Trophoblast cell (in vitro differentiated cells and primary cell): ENCODE measurements at regions not wholly inside any gene's neighbourhood (a gene's known extent, or its start where the extent isn't known, plus 50 kb on each side); places are given as distances from the start of the nearest gene placed in this dataset.

Experiments
- DNase-seq, 2 donors: peaks; one replicate each; pipeline ENCODE4 v3.0.0-alpha.2; 2016
- H2AFZ ChIP-seq: 2 replicates; pipeline ENCODE4 v1.6.1; 2013; ENCODE audit warnings: low read length, moderate library complexity, mild to moderate bottlenecking; ENCODE audit not compliant: insufficient read depth, poor library complexity
- H2AK5ac ChIP-seq: 2 replicates; pipeline ENCODE4 v1.6.1; 2013; ENCODE audit warnings: mild to moderate bottlenecking, low read length
- H2BK120ac ChIP-seq: 2 replicates; pipeline ENCODE4 v1.6.1; 2013; ENCODE audit warnings: low read length, mild to moderate bottlenecking, moderate library complexity; ENCODE audit not compliant: insufficient read depth, poor library complexity
- H2BK12ac ChIP-seq: 2 replicates; pipeline ENCODE4 v1.6.1; 2013; ENCODE audit warnings: mild to moderate bottlenecking, low read length, moderate library complexity
- H2BK5ac ChIP-seq: 2 replicates; pipeline ENCODE4 v1.6.1; 2013; ENCODE audit warnings: low read length, low read depth, moderate library complexity, mild to moderate bottlenecking; ENCODE audit not compliant: poor library complexity
- H3K14ac ChIP-seq: 2 replicates; pipeline ENCODE4 v1.6.1; 2013; ENCODE audit warnings: mild to moderate bottlenecking, low read length
- H3K18ac ChIP-seq: 2 replicates; pipeline ENCODE4 v1.6.1; 2013; ENCODE audit warnings: mild to moderate bottlenecking, low read length
- H3K23ac ChIP-seq: 2 replicates; pipeline ENCODE4 v1.6.1; 2013; ENCODE audit warnings: low read length
- H3K27ac ChIP-seq: 2 replicates; pipeline ENCODE4 v1.5.1; 2013; ENCODE audit warnings: low read depth, mild to moderate bottlenecking, inconsistent platforms, low read length, moderate library complexity
- H3K27me3 ChIP-seq: 2 replicates; pipeline ENCODE4 v1.6.1; 2013; ENCODE audit warnings: inconsistent platforms, mild to moderate bottlenecking, low read length, moderate library complexity; ENCODE audit not compliant: insufficient read depth
- H3K36me3 ChIP-seq, 2 experiments: 1 replicate in 1 of 2; 2 replicates in 1 of 2; pipeline ENCODE4 v1.6.1; 2013; ENCODE audit warnings: low read length in 2 of 2, mild to moderate bottlenecking in 2 of 2, moderate library complexity in 1 of 2; ENCODE audit not compliant: insufficient read depth in 2 of 2, control insufficient read depth in 1 of 2
- H3K4ac ChIP-seq: 2 replicates; pipeline ENCODE4 v1.6.1; 2013; ENCODE audit warnings: low read depth, mild to moderate bottlenecking, low read length, moderate library complexity
- H3K4me1 ChIP-seq, 2 experiments: 1 replicate in 1 of 2; 2 replicates in 1 of 2; pipeline ENCODE4 v1.6.1; 2013; ENCODE audit warnings: low read length in 2 of 2, mild to moderate bottlenecking in 2 of 2, moderate library complexity in 1 of 2; ENCODE audit not compliant: insufficient read depth in 2 of 2, control insufficient read depth in 1 of 2
- H3K4me2 ChIP-seq: 2 replicates; pipeline ENCODE4 v1.6.1; 2013; ENCODE audit warnings: inconsistent platforms, mild to moderate bottlenecking, low read length, moderate library complexity
- H3K4me3 ChIP-seq: 2 replicates; pipeline ENCODE4 v1.5.1; 2013; ENCODE audit warnings: mild to moderate bottlenecking, low read depth, low read length, inconsistent platforms
- H3K79me1 ChIP-seq: one replicate; pipeline ENCODE4 v1.6.1; 2013; ENCODE audit warnings: low read length
- H3K79me2 ChIP-seq: 2 replicates; pipeline ENCODE4 v1.6.1; 2013; ENCODE audit warnings: low read length, mild to moderate bottlenecking; ENCODE audit not compliant: control insufficient read depth, insufficient read depth, poor library complexity
- H3K9ac ChIP-seq: 2 replicates; pipeline ENCODE4 v1.6.1; 2013; ENCODE audit warnings: mild to moderate bottlenecking, low read length
- H3K9me3 ChIP-seq: 2 replicates; pipeline ENCODE4 v1.6.1; 2013; ENCODE audit warnings: low read depth, mild to moderate bottlenecking, control low read depth, inconsistent platforms, low read length; ENCODE audit not compliant: insufficient read depth
- H4K12ac ChIP-seq: 2 replicates; pipeline ENCODE4 v1.6.1; 2013; ENCODE audit warnings: low read depth, mild to moderate bottlenecking, low read length, moderate library complexity
- H4K8ac ChIP-seq: 2 replicates; pipeline ENCODE4 v1.6.1; 2013; ENCODE audit warnings: low read depth, mild to moderate bottlenecking, low read length, moderate library complexity
- H4K91ac ChIP-seq: one replicate; pipeline ENCODE4 v1.6.1; 2013; ENCODE audit warnings: low read depth, mild to moderate bottlenecking, low read length, moderate library complexity
- WGBS: extraction: QIAGEN DNeasy Blood & Tissue Kit; methylation state at CpG from one replicate; pipeline ENCODE4 v1.1.7; 2013; ENCODE audit warnings: missing lambda C conversion rate; ENCODE audit not compliant: insufficient read length, insufficient coverage; ENCODE audit errors: extremely low coverage; 5-methylcytosine and 5-hydroxymethylcytosine counted together

DNA sequence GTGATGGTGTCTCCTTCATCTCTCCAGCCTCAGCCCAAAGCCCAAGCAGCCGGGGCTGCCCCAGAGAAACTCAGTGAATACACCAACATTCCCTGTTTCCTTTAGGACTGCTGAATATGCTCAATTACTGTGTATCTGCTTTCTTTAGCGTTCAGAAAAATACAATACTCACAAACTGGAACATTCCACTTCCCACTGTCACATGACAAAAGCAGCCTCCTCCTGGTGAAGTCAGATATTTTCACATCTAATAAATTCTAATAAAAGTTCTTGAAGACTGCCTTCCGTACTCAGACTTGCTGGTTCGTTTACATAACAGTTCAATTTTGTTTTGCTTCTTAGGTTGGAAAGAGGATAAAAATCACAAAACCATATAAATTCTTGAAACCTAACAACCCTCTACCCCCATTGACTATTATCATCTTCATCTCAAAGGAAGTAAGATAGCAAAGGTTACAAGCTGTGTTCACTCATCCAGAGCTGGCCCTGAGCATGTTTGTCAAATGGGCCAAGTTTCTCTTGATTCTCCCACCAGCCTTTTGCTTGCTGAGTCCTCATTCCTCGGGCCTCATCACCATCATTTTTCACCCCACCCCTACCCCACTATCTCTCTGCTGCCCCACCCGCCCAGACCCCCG is 190.8 kb upstream of the HNRNPA3 start:
- WGBS: no CpG with 5 or more reads among the region's 7 CpGs
- H3K27ac ChIP-seq: no peak overlapping the region
- H2AFZ ChIP-seq: no peak overlapping the region
- no peak overlapping the region for H3K23ac ChIP-seq
- no peak overlapping the region for H3K9ac ChIP-seq
- no peak overlapping the region for H2BK12ac ChIP-seq
- H3K4me2 ChIP-seq: no peak overlapping the region
- no peak overlapping the region for H2AK5ac ChIP-seq
- H2BK120ac ChIP-seq: no peak overlapping the region
- peak in 1 of 2 donors; percentile 47 for DNase-seq
- H3K9me3 ChIP-seq: no peaks in the 10 kb centered on the region
- no peaks in the 10 kb centered on the region for H3K79me2 ChIP-seq
- H3K4ac ChIP-seq: no peak overlapping the region
- no peak overlapping the region for H4K8ac ChIP-seq
- no peak overlapping the region for H2BK5ac ChIP-seq
- no peaks in the 10 kb centered on the region for H3K27me3 ChIP-seq
- H3K4me3 ChIP-seq: no peak overlapping the region
- no peak overlapping the region for H4K91ac ChIP-seq
- no peak overlapping the region for H3K18ac ChIP-seq
- H4K12ac ChIP-seq: no peak overlapping the region
- no peaks in the 10 kb centered on the region for H3K4me1 ChIP-seq
- no peak overlapping the region for H3K14ac ChIP-seq
- no peaks in the 10 kb centered on the region for H3K79me1 ChIP-seq
- no peaks in the 10 kb centered on the region for H3K36me3 ChIP-seq

DNA sequence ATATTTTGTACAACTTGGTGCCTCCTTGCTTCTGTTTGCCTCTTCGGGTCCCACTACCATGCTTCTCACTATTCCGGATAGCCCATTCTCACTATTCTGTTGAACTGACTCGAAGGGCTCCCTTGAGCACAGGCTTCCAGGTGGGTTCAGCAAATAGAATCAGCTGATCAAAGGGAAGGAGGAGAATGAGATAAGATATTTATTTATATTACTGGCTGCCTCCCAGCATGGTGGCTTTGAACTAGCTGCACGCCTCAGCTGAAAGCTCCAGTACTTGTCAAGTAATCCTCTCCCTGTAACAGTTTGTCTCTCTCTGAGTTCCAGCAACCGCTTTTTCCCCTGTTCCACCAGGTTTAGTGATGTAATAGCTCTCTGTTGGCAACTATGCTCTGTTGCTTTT is 187.8 kb upstream of the HNRNPA3 start:
- no peak for DNase-seq

DNA sequence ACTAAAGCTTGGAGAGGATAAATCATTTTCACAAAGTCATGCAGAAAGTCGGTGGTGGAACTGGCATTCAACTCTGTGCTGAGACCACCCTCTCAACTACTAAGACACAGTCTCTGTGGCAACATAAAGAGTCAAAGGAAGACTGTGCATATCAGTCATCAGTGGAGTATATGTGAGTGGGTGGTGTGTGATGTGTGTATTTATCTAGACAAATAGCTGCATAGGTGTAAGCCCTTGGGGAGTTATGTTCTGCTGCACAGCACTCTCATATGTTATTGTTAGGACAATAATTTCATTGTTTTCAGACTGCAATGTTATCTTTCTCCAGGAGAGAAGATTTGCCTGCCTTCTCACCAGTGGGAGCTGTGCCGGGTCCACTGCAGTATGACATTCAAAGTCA is 186.3 kb upstream of the HNRNPA3 start:
- no peaks in the 10 kb centered on the region for H3K36me3 ChIP-seq
- H3K14ac ChIP-seq: no peak overlapping the region
- H3K4me2 ChIP-seq: no peak overlapping the region
- H3K23ac ChIP-seq: no peak overlapping the region
- no peak overlapping the region for H2BK120ac ChIP-seq
- no peak overlapping the region for H2BK12ac ChIP-seq
- no peaks in the 10 kb centered on the region for H3K27me3 ChIP-seq
- H4K8ac ChIP-seq: no peak overlapping the region
- no peak overlapping the region for H4K91ac ChIP-seq
- H3K79me1 ChIP-seq: no peaks in the 10 kb centered on the region
- no peak overlapping the region for H3K27ac ChIP-seq
- no peak overlapping the region for H3K18ac ChIP-seq
- no peaks in the 10 kb centered on the region for H3K79me2 ChIP-seq
- H4K12ac ChIP-seq: no peak overlapping the region
- H3K9me3 ChIP-seq: no peaks in the 10 kb centered on the region
- no peak overlapping the region for H3K4ac ChIP-seq
- WGBS: no CpG with 5 or more reads among the region's 2 CpGs
- H2BK5ac ChIP-seq: no peak overlapping the region
- no peaks in the 10 kb centered on the region for H3K4me1 ChIP-seq
- H3K9ac ChIP-seq: no peak overlapping the region
- no peak overlapping the region for H2AFZ ChIP-seq
- H3K4me3 ChIP-seq: no peak overlapping the region
- no peak for DNase-seq
- H2AK5ac ChIP-seq: no peak overlapping the region

More for the DNA sequence above, 187.8 kb upstream of the HNRNPA3 start:
- Histone ChIP-seq H2BK12ac (no peak overlapping the region), H3K79me2 (no peaks in the 10 kb centered on the region), H3K14ac (no peak overlapping the region), H3K27ac (no peak overlapping the region), H2AFZ (no peak overlapping the region), H4K8ac (no peak overlapping the region), H3K23ac (no peak overlapping the region), H4K12ac (no peak overlapping the region), H2BK120ac (no peak overlapping the region), H2BK5ac (no peak overlapping the region), H3K18ac (no peak overlapping the region), H3K36me3 (no peaks in the 10 kb centered on the region), H3K27me3 (no peaks in the 10 kb centered on the region), H3K79me1 (no peaks in the 10 kb centered on the region), H3K9me3 (no peaks in the 10 kb centered on the region), H3K4me2 (no peak overlapping the region), H3K4me1 (no peaks in the 10 kb centered on the region), H3K4me3 (no peak overlapping the region), H3K9ac (no peak overlapping the region), H2AK5ac (no peak overlapping the region), H4K91ac (no peak overlapping the region), H3K4ac (no peak overlapping the region)
- WGBS: no CpG with 5 or more reads among the region's 5 CpGs

DNA sequence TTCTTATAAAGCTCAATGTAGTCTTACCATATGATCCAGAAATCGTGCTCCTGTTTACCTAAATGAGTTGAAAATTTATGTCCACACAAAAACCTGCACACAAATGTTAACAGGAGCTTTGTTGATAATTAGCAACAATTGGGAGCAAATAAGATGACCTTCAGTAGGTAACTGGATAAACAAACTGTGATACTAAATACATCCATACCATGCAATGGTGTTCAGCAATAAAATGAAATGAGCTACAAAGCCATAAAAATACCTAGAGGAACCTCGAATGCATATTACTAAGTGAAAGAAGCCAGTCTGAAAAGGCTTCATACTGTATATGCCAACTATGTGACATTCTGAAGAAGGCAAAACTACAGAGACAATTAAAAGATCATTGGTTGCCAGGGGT is 185.6 kb upstream of the HNRNPA3 start:
- Histone ChIP-seq H2BK120ac (no peak overlapping the region), H3K9ac (no peak overlapping the region), H4K12ac (no peak overlapping the region), H3K79me1 (no peaks in the 10 kb centered on the region), H3K36me3 (no peaks in the 10 kb centered on the region), H3K4me1 (no peaks in the 10 kb centered on the region), H3K14ac (no peak overlapping the region), H3K4me2 (no peak overlapping the region), H2AFZ (no peak overlapping the region), H3K79me2 (no peaks in the 10 kb centered on the region), H3K4ac (no peak overlapping the region), H3K9me3 (no peaks in the 10 kb centered on the region), H4K91ac (no peak overlapping the region), H2AK5ac (no peak overlapping the region), H2BK12ac (no peak overlapping the region), H3K4me3 (no peak overlapping the region), H3K27me3 (no peaks in the 10 kb centered on the region), H3K23ac (no peak overlapping the region), H3K18ac (no peak overlapping the region), H3K27ac (no peak overlapping the region), H2BK5ac (no peak overlapping the region), H4K8ac (no peak overlapping the region)
- WGBS: no CpG with 5 or more reads among the region's 2 CpGs
- no peak for DNase-seq
